ENCODE measurements at regions not wholly inside any gene's neighbourhood (a gene's known extent, or its start where the extent isn't known, plus 50 kb on each side); places are given as distances from the start of the nearest gene placed in this dataset.

- FAIRE-seq (no peak), DNase-seq (ENCODE audit: insufficient read length, low spot score) (no peak)
- TF ChIP-seq SPI1 (IDR thresholded peaks at IDR 0.05; ENCODE audit: low read depth, low read length) = no peak
- TF ChIP-seq PAX5 (IDR thresholded peaks at IDR 0.05; ENCODE audit: insufficient read depth, low read length, severe bottlenecking) = no peak
- TF ChIP-seq POLR2A (IDR thresholded peaks at IDR 0.05; ENCODE audit: low read depth, low read length) = no peak
- no peak for TF ChIP-seq POU2F2 (IDR thresholded peaks at IDR 0.05; ENCODE audit: low read depth, low read length)
- no peak for TF ChIP-seq TAF1 (IDR thresholded peaks at IDR 0.05; ENCODE audit: low read depth, low read length)
- TF ChIP-seq POLR2AphosphoS5 (IDR thresholded peaks at IDR 0.05; ENCODE audit: low read depth, low read length) = no peak
Observed at GRCh38 chr6:138564170-138564721, 65.0 kb upstream of the NHSL1 start.

GRCh38 chr6:138567052-138567451 lies 67.8 kb upstream of the NHSL1 start:
- no peak for DNase-seq (ENCODE audit: insufficient read length, low spot score)
- no peak for FAIRE-seq
- TF ChIP-seq POLR2A (IDR thresholded peaks at IDR 0.05; ENCODE audit: low read depth, low read length) (no peak), TAF1 (IDR thresholded peaks at IDR 0.05; ENCODE audit: low read depth, low read length) (no peak), SPI1 (IDR thresholded peaks at IDR 0.05; ENCODE audit: low read depth, low read length) (no peak), POLR2AphosphoS5 (IDR thresholded peaks at IDR 0.05; ENCODE audit: low read depth, low read length) (no peak)

GRCh38 chr6:138568997-138569396 lies 69.7 kb upstream of the NHSL1 start:
- FAIRE-seq (no peak), DNase-seq (ENCODE audit: insufficient read length, low spot score) (no peak)
- TF ChIP-seq TAF1 (IDR thresholded peaks at IDR 0.05; ENCODE audit: low read depth, low read length) = no peak
- no peak for TF ChIP-seq POLR2A (IDR thresholded peaks at IDR 0.05; ENCODE audit: low read depth, low read length)
- TF ChIP-seq SPI1 (IDR thresholded peaks at IDR 0.05; ENCODE audit: low read depth, low read length) = no peak
- no peak for TF ChIP-seq POU2F2 (IDR thresholded peaks at IDR 0.05; ENCODE audit: low read depth, low read length)
- no peak for TF ChIP-seq PAX5 (IDR thresholded peaks at IDR 0.05; ENCODE audit: insufficient read depth, low read length, severe bottlenecking)

GRCh38 chr6:138569554-138569953 lies 70.3 kb upstream of the NHSL1 start:
- TF ChIP-seq TAF1 (IDR thresholded peaks at IDR 0.05; ENCODE audit: low read depth, low read length) (no peak), POLR2A (IDR thresholded peaks at IDR 0.05; ENCODE audit: low read depth, low read length) (no peak), PAX5 (IDR thresholded peaks at IDR 0.05; ENCODE audit: insufficient read depth, low read length, severe bottlenecking) (no peak), POU2F2 (IDR thresholded peaks at IDR 0.05; ENCODE audit: low read depth, low read length) (no peak), POLR2AphosphoS5 (IDR thresholded peaks at IDR 0.05; ENCODE audit: low read depth, low read length) (no peak), SPI1 (IDR thresholded peaks at IDR 0.05; ENCODE audit: low read depth, low read length) (no peak)
- no peak for FAIRE-seq

GRCh38 chr6:138569970-138570724 lies 70.9 kb upstream of the NHSL1 start:
- FAIRE-seq (no peak), DNase-seq (ENCODE audit: insufficient read length, low spot score) (no peak)
- TF ChIP-seq SPI1 (IDR thresholded peaks at IDR 0.05; ENCODE audit: low read depth, low read length) = no peak

More at GRCh38 chr6:138569554-138569953, 70.3 kb upstream of the NHSL1 start:
- DNase-seq (ENCODE audit: insufficient read length, low spot score) = no peak

- no peak for FAIRE-seq
- no peak for DNase-seq (ENCODE audit: insufficient read length, low spot score)
- TF ChIP-seq POLR2A (IDR thresholded peaks at IDR 0.05; ENCODE audit: low read depth, low read length) = no peak
- no peak for TF ChIP-seq SPI1 (IDR thresholded peaks at IDR 0.05; ENCODE audit: low read depth, low read length)
- no peak for TF ChIP-seq PAX5 (IDR thresholded peaks at IDR 0.05; ENCODE audit: insufficient read depth, low read length, severe bottlenecking)
- TF ChIP-seq POU2F2 (IDR thresholded peaks at IDR 0.05; ENCODE audit: low read depth, low read length) = no peak
- no peak for TF ChIP-seq POLR2AphosphoS5 (IDR thresholded peaks at IDR 0.05; ENCODE audit: low read depth, low read length)
- TF ChIP-seq TAF1 (IDR thresholded peaks at IDR 0.05; ENCODE audit: low read depth, low read length) = no peak
Observed at GRCh38 chr6:138570725-138571029, 71.4 kb upstream of the NHSL1 start.

GRCh38 chr6:138571181-138571580 lies 71.9 kb upstream of the NHSL1 start:
- TF ChIP-seq POU2F2 (IDR thresholded peaks at IDR 0.05; ENCODE audit: low read depth, low read length) (no peak), PAX5 (IDR thresholded peaks at IDR 0.05; ENCODE audit: insufficient read depth, low read length, severe bottlenecking) (no peak), POLR2A (IDR thresholded peaks at IDR 0.05; ENCODE audit: low read depth, low read length) (no peak), POLR2AphosphoS5 (IDR thresholded peaks at IDR 0.05; ENCODE audit: low read depth, low read length) (no peak), SPI1 (IDR thresholded peaks at IDR 0.05; ENCODE audit: low read depth, low read length) (no peak), TAF1 (IDR thresholded peaks at IDR 0.05; ENCODE audit: low read depth, low read length) (no peak)
- DNase-seq (ENCODE audit: insufficient read length, low spot score) = no peak
- no peak for FAIRE-seq

- TF ChIP-seq POLR2A (IDR thresholded peaks at IDR 0.05; ENCODE audit: low read depth, low read length) = no peak
- no peak for TF ChIP-seq PAX5 (IDR thresholded peaks at IDR 0.05; ENCODE audit: insufficient read depth, low read length, severe bottlenecking)
- TF ChIP-seq POLR2AphosphoS5 (IDR thresholded peaks at IDR 0.05; ENCODE audit: low read depth, low read length) = no peak
- TF ChIP-seq POU2F2 (IDR thresholded peaks at IDR 0.05; ENCODE audit: low read depth, low read length) = no peak
- TF ChIP-seq TAF1 (IDR thresholded peaks at IDR 0.05; ENCODE audit: low read depth, low read length) = no peak
- no peak for TF ChIP-seq SPI1 (IDR thresholded peaks at IDR 0.05; ENCODE audit: low read depth, low read length)
- DNase-seq (ENCODE audit: insufficient read length, low spot score) (no peak), FAIRE-seq (no peak)
Observed at GRCh38 chr6:138571585-138572166, 72.4 kb upstream of the NHSL1 start.

GRCh38 chr6:138572167-138572875 lies 73.0 kb upstream of the NHSL1 start:
- no peak for TF ChIP-seq POU2F2 (IDR thresholded peaks at IDR 0.05; ENCODE audit: low read depth, low read length)
- no peak for TF ChIP-seq POLR2AphosphoS5 (IDR thresholded peaks at IDR 0.05; ENCODE audit: low read depth, low read length)
- no peak for TF ChIP-seq POLR2A (IDR thresholded peaks at IDR 0.05; ENCODE audit: low read depth, low read length)
- TF ChIP-seq PAX5 (IDR thresholded peaks at IDR 0.05; ENCODE audit: insufficient read depth, low read length, severe bottlenecking) = no peak
- TF ChIP-seq TAF1 (IDR thresholded peaks at IDR 0.05; ENCODE audit: low read depth, low read length) = no peak
- no peak for TF ChIP-seq SPI1 (IDR thresholded peaks at IDR 0.05; ENCODE audit: low read depth, low read length)
- DNase-seq (ENCODE audit: insufficient read length, low spot score) (no peak), FAIRE-seq (no peak)
